GM23338 (cell line): ENCODE measurements at regions not wholly inside any gene's neighbourhood (a gene's known extent, or its start where the extent isn't known, plus 50 kb on each side); places are given as distances from the start of the nearest gene placed in this dataset.

ENCODE experiments used
- ATAC-seq: fragments of 200-7000 bp; cut with Tn5 transposase; 3 replicates; pipeline ENCODE4 v1.9.1; 2020
- DNase-seq: peaks from one replicate; pipeline ENCODE4 v3.0.0-alpha.2; 2015; ENCODE audit warnings: low spot score
- H2AFZ ChIP-seq: fragments of 200-600 bp; sonication (generic); 2 replicates; pipeline ENCODE4 v1.8.0; 2016; ENCODE audit warnings: antibody characterized with exemption, mild to moderate bottlenecking, moderate library complexity
- H3F3A ChIP-seq: fragments of 200-600 bp; sonication (generic); replicated peaks from 2 replicates; pipeline ENCODE4 v1.8.0; 2017; ENCODE audit warnings: antibody characterized with exemption, mixed run types, low read depth
- H3K27ac ChIP-seq: fragments of 200-600 bp; sonication (generic); 2 replicates; pipeline ENCODE4 v1.6.1; 2016; ENCODE audit warnings: low read depth
- H3K27me3 ChIP-seq: fragments of 200-600 bp; sonication (generic); 2 replicates; pipeline ENCODE4 v1.8.0; 2016; ENCODE audit warnings: mild to moderate bottlenecking, mixed run types, moderate library complexity; ENCODE audit not compliant: insufficient read depth
- H3K36me3 ChIP-seq: fragments of 200-600 bp; sonication (generic); 2 replicates; pipeline ENCODE4 v1.8.0; 2016; ENCODE audit warnings: mild to moderate bottlenecking; ENCODE audit not compliant: insufficient read depth
- H3K4me1 ChIP-seq: fragments of 200-600 bp; sonication (generic); 2 replicates; pipeline ENCODE4 v1.8.0; 2016; ENCODE audit warnings: mild to moderate bottlenecking, moderate library complexity; ENCODE audit not compliant: insufficient read depth
- H3K4me2 ChIP-seq: fragments of 200-600 bp; sonication (generic); 2 replicates; pipeline ENCODE4 v1.7.1; 2017; ENCODE audit warnings: mixed run types
- H3K4me3 ChIP-seq: fragments of 200-600 bp; sonication (generic); 2 replicates; pipeline ENCODE4 v1.6.1; 2016; ENCODE audit warnings: mixed run types
- H3K79me2 ChIP-seq: fragments of 200-600 bp; sonication (generic); replicated peaks from 2 replicates; pipeline ENCODE4 v1.8.0; 2017; ENCODE audit warnings: mild to moderate bottlenecking; ENCODE audit not compliant: insufficient read depth
- H3K9me2 ChIP-seq: fragments of 200-600 bp; sonication (generic); 2 replicates; pipeline ENCODE4 v1.8.0; 2017; ENCODE audit not compliant: insufficient read depth
- H4K20me1 ChIP-seq: fragments of 200-600 bp; sonication (generic); replicated peaks from 2 replicates; pipeline ENCODE4 v1.8.0; 2017; ENCODE audit warnings: mild to moderate bottlenecking; ENCODE audit not compliant: insufficient read depth
- H3K27ac Mint-ChIP-seq: 2 replicates; pipeline ENCODE4 v1.8.0; 2020; ENCODE audit warnings: inconsistent platforms, mild to moderate bottlenecking, moderate library complexity, mixed read lengths
- H3K27me3 Mint-ChIP-seq: 3 replicates; pipeline ENCODE4 v1.8.0; 2022; ENCODE audit warnings: low read depth, mild to moderate bottlenecking, moderate library complexity, mixed read lengths, inconsistent platforms; ENCODE audit not compliant: insufficient read depth, poor library complexity
- H3K36me3 Mint-ChIP-seq: 3 replicates; pipeline ENCODE4 v1.8.0; 2021; ENCODE audit warnings: low read depth, mild to moderate bottlenecking, inconsistent platforms, moderate library complexity, mixed read lengths
- H3K4me1 Mint-ChIP-seq: 3 replicates; pipeline ENCODE4 v1.8.0; 2020; ENCODE audit warnings: mild to moderate bottlenecking, inconsistent platforms, mixed read lengths
- H3K4me3 Mint-ChIP-seq: 3 replicates; pipeline ENCODE4 v1.8.0; 2021; ENCODE audit warnings: moderate library complexity, mild to moderate bottlenecking, inconsistent platforms, mixed read lengths
- H3K9me3 Mint-ChIP-seq: 3 replicates; pipeline ENCODE4 v1.8.0; 2020; ENCODE audit warnings: moderate library complexity, mild to moderate bottlenecking, inconsistent platforms, mixed read lengths
- ZNF114 ChIP-seq: fragments of 250-450 bp; sonication (Bioruptor Pico); IDR thresholded peaks from 2 replicates; pipeline ENCODE4 v1.5.0; 2020; ENCODE audit warnings: mild to moderate bottlenecking, moderate library complexity
- TF ChIP-seq, protein P1 (sequence below): fragments of 250-450 bp; sonication (Bioruptor Pico); IDR thresholded peaks from 2 replicates; pipeline ENCODE4 v1.5.0; 2020; ENCODE audit warnings: mild to moderate bottlenecking, moderate library complexity
- TF ChIP-seq, protein P2 (sequence below): IDR thresholded peaks from 2 replicates; pipeline ENCODE4 v1.6.1; 2016; ENCODE audit warnings: antibody characterized with exemption
- TF ChIP-seq, protein P3 (sequence below): IDR thresholded peaks from one replicate; pipeline ENCODE4 v1.6.1; 2018; ENCODE audit warnings: antibody characterized with exemption; ENCODE audit not compliant: unreplicated experiment

DNA sequence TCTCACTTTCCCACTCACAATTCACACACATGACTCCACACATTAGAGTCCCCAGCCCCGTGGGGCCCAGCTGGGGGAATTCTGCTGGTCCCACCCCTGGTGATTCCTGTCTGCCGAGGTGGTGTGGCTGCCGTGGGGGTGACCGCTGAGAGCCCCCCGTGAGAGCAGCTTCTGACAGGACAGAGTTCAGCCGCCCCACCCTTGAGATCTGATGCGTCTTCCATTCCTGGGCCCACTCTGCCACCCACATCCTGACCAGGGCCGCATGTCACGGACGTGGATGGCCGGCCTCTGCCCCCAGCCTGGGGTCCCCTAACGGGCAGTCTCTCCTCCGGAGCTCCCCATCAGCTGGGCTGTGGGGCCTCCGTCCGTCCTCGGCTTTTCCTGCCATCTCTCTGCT is 240.1 kb upstream of the PITRM1 start (continued):
- TF ChIP-seq, protein P1, sequence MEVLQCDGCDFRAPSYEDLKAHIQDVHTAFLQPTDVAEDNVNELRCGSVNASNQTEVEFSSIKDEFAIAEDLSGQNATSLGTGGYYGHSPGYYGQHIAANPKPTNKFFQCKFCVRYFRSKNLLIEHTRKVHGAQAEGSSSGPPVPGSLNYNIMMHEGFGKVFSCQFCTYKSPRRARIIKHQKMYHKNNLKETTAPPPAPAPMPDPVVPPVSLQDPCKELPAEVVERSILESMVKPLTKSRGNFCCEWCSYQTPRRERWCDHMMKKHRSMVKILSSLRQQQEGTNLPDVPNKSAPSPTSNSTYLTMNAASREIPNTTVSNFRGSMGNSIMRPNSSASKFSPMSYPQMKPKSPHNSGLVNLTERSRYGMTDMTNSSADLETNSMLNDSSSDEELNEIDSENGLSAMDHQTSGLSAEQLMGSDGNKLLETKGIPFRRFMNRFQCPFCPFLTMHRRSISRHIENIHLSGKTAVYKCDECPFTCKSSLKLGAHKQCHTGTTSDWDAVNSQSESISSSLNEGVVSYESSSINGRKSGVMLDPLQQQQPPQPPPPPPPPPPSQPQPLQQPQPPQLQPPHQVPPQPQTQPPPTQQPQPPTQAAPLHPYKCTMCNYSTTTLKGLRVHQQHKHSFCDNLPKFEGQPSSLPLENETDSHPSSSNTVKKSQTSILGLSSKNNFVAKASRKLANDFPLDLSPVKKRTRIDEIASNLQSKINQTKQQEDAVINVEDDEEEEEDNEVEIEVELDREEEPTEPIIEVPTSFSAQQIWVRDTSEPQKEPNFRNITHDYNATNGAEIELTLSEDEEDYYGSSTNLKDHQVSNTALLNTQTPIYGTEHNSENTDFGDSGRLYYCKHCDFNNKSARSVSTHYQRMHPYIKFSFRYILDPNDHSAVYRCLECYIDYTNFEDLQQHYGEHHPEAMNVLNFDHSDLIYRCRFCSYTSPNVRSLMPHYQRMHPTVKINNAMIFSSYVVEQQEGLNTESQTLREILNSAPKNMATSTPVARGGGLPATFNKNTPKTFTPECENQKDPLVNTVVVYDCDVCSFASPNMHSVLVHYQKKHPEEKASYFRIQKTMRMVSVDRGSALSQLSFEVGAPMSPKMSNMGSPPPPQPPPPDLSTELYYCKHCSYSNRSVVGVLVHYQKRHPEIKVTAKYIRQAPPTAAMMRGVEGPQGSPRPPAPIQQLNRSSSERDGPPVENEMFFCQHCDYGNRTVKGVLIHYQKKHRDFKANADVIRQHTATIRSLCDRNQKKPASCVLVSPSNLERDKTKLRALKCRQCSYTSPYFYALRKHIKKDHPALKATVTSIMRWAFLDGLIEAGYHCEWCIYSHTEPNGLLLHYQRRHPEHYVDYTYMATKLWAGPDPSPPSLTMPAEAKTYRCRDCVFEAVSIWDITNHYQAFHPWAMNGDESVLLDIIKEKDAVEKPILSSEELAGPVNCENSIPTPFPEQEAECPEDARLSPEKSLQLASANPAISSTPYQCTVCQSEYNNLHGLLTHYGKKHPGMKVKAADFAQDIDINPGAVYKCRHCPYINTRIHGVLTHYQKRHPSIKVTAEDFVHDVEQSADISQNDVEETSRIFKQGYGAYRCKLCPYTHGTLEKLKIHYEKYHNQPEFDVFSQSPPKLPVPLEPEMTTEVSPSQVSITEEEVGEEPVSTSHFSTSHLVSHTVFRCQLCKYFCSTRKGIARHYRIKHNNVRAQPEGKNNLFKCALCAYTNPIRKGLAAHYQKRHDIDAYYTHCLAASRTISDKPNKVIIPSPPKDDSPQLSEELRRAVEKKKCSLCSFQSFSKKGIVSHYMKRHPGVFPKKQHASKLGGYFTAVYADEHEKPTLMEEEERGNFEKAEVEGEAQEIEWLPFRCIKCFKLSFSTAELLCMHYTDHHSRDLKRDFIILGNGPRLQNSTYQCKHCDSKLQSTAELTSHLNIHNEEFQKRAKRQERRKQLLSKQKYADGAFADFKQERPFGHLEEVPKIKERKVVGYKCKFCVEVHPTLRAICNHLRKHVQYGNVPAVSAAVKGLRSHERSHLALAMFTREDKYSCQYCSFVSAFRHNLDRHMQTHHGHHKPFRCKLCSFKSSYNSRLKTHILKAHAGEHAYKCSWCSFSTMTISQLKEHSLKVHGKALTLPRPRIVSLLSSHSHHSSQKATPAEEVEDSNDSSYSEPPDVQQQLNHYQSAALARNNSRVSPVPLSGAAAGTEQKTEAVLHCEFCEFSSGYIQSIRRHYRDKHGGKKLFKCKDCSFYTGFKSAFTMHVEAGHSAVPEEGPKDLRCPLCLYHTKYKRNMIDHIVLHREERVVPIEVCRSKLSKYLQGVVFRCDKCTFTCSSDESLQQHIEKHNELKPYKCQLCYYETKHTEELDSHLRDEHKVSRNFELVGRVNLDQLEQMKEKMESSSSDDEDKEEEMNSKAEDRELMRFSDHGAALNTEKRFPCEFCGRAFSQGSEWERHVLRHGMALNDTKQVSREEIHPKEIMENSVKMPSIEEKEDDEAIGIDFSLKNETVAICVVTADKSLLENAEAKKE = no peak
- TF ChIP-seq, protein P2, sequence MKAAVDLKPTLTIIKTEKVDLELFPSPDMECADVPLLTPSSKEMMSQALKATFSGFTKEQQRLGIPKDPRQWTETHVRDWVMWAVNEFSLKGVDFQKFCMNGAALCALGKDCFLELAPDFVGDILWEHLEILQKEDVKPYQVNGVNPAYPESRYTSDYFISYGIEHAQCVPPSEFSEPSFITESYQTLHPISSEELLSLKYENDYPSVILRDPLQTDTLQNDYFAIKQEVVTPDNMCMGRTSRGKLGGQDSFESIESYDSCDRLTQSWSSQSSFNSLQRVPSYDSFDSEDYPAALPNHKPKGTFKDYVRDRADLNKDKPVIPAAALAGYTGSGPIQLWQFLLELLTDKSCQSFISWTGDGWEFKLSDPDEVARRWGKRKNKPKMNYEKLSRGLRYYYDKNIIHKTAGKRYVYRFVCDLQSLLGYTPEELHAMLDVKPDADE = no peak
- TF ChIP-seq ZNF114 (CRISPR knock-in tag) = no peak

DNA sequence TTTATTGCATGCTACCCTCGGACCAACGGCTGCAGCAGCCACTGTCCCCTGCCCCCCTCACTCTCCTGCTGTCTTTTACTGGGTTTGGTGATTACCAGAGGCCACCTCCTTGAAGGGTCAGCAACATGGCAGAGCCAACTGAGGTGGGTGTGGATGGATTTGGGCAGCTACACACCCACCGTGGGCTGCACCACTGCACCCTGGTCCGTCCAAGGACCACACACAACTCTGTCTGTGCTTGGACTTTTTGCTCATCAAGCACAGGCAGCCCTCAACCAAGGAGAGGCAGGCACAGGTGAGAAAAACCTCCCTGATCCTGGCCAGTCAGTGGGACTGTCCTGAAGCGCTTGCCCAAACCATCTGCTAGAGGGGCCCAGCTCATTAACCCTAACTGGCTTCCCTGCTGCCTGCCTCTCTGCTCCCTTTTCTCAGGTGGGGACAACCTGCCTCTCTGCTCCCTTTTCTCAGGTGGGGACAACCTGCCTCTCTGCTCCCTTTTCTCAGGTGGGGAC is 239.5 kb upstream of the PITRM1 start:
- no peaks in the 10 kb centered on the region for H3K4me1 ChIP-seq
- no peaks in the 10 kb centered on the region for H3K79me2 ChIP-seq
- peaks cover 5% of the 10 kb centered on the region; the same call in 2 of the 3 replicates for H3K4me1 Mint-ChIP-seq
- H3K27ac ChIP-seq = no peak overlapping the region
- no peaks in the 10 kb centered on the region for H4K20me1 ChIP-seq
- H3K36me3 Mint-ChIP-seq = peaks cover 4% of the 10 kb centered on the region; the same call in 1 of the 3 replicates
- DNase-seq (no peak), ATAC-seq (no peak)
- no peak overlapping the region; the same call in 1 of the 2 replicates for H2AFZ ChIP-seq
- no peak overlapping the region for H3K4me3 Mint-ChIP-seq
- peaks cover 4% of the 10 kb centered on the region for H3K27me3 Mint-ChIP-seq
- H3K9me2 ChIP-seq = no peaks in the 10 kb centered on the region
- H3K9me3 Mint-ChIP-seq = peaks cover 8% of the 10 kb centered on the region
- H3K4me3 ChIP-seq = no peak overlapping the region
- H3K36me3 ChIP-seq = no peaks in the 10 kb centered on the region
- H3K27me3 ChIP-seq = no peaks in the 10 kb centered on the region
- H3K4me2 ChIP-seq = no peak overlapping the region
- H3K27ac Mint-ChIP-seq = no peak overlapping the region
- no peaks in the 10 kb centered on the region for H3F3A ChIP-seq
- TF ChIP-seq, protein P1 = no peak
- TF ChIP-seq, protein P3, sequence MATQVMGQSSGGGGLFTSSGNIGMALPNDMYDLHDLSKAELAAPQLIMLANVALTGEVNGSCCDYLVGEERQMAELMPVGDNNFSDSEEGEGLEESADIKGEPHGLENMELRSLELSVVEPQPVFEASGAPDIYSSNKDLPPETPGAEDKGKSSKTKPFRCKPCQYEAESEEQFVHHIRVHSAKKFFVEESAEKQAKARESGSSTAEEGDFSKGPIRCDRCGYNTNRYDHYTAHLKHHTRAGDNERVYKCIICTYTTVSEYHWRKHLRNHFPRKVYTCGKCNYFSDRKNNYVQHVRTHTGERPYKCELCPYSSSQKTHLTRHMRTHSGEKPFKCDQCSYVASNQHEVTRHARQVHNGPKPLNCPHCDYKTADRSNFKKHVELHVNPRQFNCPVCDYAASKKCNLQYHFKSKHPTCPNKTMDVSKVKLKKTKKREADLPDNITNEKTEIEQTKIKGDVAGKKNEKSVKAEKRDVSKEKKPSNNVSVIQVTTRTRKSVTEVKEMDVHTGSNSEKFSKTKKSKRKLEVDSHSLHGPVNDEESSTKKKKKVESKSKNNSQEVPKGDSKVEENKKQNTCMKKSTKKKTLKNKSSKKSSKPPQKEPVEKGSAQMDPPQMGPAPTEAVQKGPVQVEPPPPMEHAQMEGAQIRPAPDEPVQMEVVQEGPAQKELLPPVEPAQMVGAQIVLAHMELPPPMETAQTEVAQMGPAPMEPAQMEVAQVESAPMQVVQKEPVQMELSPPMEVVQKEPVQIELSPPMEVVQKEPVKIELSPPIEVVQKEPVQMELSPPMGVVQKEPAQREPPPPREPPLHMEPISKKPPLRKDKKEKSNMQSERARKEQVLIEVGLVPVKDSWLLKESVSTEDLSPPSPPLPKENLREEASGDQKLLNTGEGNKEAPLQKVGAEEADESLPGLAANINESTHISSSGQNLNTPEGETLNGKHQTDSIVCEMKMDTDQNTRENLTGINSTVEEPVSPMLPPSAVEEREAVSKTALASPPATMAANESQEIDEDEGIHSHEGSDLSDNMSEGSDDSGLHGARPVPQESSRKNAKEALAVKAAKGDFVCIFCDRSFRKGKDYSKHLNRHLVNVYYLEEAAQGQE = no peak
